Neural progenitor cell (in vitro differentiated cells): ENCODE measurements at regions not wholly inside any gene's neighbourhood (a gene's known extent, or its start where the extent isn't known, plus 50 kb on each side); places are given as distances from the start of the nearest gene placed in this dataset.

Experiments used
- DNase-seq: peaks from one replicate; pipeline ENCODE4 v3.0.0-alpha.2; 2016; ENCODE audit warnings: low spot score
- H2AFZ ChIP-seq: fragments of 200-600 bp; sonication (generic); replicated peaks from 2 replicates; pipeline ENCODE4 v1.6.1; 2016; ENCODE audit warnings: antibody characterized with exemption
- H3F3A ChIP-seq: fragments of 200-600 bp; sonication (generic); 2 replicates; pipeline ENCODE4 v1.6.1; 2016; ENCODE audit warnings: antibody characterized with exemption, low read depth
- H3K27ac ChIP-seq: fragments of 200-600 bp; sonication (generic); 2 replicates; pipeline ENCODE4 v1.5.1; 2016; ENCODE audit warnings: mild to moderate bottlenecking
- H3K27me3 ChIP-seq: fragments of 200-600 bp; sonication (generic); 2 replicates; pipeline ENCODE4 v1.6.1; 2016; ENCODE audit warnings: mild to moderate bottlenecking, moderate library complexity
- H3K36me3 ChIP-seq: fragments of 200-600 bp; sonication (generic); 2 replicates; pipeline ENCODE4 v1.5.1; 2016
- H3K4me1 ChIP-seq: fragments of 200-600 bp; sonication (generic); 2 replicates; pipeline ENCODE4 v1.6.1; 2016; ENCODE audit warnings: mixed run types
- H3K4me2 ChIP-seq: fragments of 200-600 bp; sonication (generic); 2 replicates; pipeline ENCODE4 v1.6.1; 2016
- H3K4me3 ChIP-seq: fragments of 200-600 bp; sonication (generic); 2 replicates; pipeline ENCODE4 v1.5.1; 2016
- H3K79me2 ChIP-seq: fragments of 200-600 bp; sonication (generic); 2 replicates; pipeline ENCODE4 v1.6.1; 2016; ENCODE audit warnings: low read depth
- H3K9ac ChIP-seq: fragments of 200-600 bp; sonication (generic); 2 replicates; pipeline ENCODE4 v1.6.1; 2016
- H3K9me3 ChIP-seq: fragments of 200-600 bp; sonication (generic); 2 replicates; pipeline ENCODE4 v1.5.1; 2016; ENCODE audit warnings: low read depth
- H4K20me1 ChIP-seq: fragments of 200-600 bp; sonication (generic); 2 replicates; pipeline ENCODE4 v1.6.1; 2016; ENCODE audit warnings: low read depth
- H3K27ac Mint-ChIP-seq: 3 replicates; pipeline ENCODE4 v1.8.0; 2021; ENCODE audit warnings: mixed read lengths
- H3K27me3 Mint-ChIP-seq: 2 replicates; pipeline ENCODE4 v1.8.0; 2022; ENCODE audit warnings: low read depth, mild to moderate bottlenecking, inconsistent platforms, moderate library complexity, mixed read lengths; ENCODE audit not compliant: insufficient read depth
- H3K36me3 Mint-ChIP-seq: 3 replicates; pipeline ENCODE4 v1.8.0; 2021; ENCODE audit warnings: mixed read lengths
- H3K4me1 Mint-ChIP-seq: 3 replicates; pipeline ENCODE4 v1.8.0; 2021; ENCODE audit warnings: mixed read lengths
- H3K4me3 Mint-ChIP-seq: 3 replicates; pipeline ENCODE4 v1.8.0; 2021; ENCODE audit warnings: mild to moderate bottlenecking, moderate library complexity, mixed read lengths
- H3K9me3 Mint-ChIP-seq: 3 replicates; pipeline ENCODE4 v1.8.0; 2020; ENCODE audit warnings: mixed read lengths
- EZH2 ChIP-seq: fragments of 200-600 bp; sonication (generic); IDR thresholded peaks from 2 replicates; pipeline ENCODE4 v1.6.1; 2017; ENCODE audit warnings: antibody characterized with exemption, mild to moderate bottlenecking, moderate library complexity
- EZH2phosphoT487 ChIP-seq: fragments of 200-600 bp; sonication (generic); IDR thresholded peaks from 2 replicates; pipeline ENCODE4 v1.6.1; 2017; ENCODE audit warnings: antibody characterized with exemption
- TF ChIP-seq, protein P1 (sequence below): fragments of 200-600 bp; sonication (generic); IDR thresholded peaks from 2 replicates; pipeline ENCODE4 v1.5.1; 2017; ENCODE audit warnings: antibody characterized with exemption, mild to moderate bottlenecking

- no peaks in the 10 kb centered on the region for H3K9me3 ChIP-seq
- H3K27ac ChIP-seq: no peak overlapping the region
- H3K9ac ChIP-seq: no peak overlapping the region
- Mint-ChIP-seq H3K36me3 (no peaks in the 10 kb centered on the region), H3K9me3 (peaks cover 5% of the 10 kb centered on the region), H3K27me3 (peaks cover 6% of the 10 kb centered on the region), H3K27ac (no peak overlapping the region), H3K4me1 (no peaks in the 10 kb centered on the region), H3K4me3 (no peak overlapping the region)
- DNase-seq: no peak
- H3K79me2 ChIP-seq: no peaks in the 10 kb centered on the region
- peaks cover 5% of the 10 kb centered on the region for H3K4me1 ChIP-seq
- H3K36me3 ChIP-seq: no peaks in the 10 kb centered on the region
- H3K4me3 ChIP-seq: no peak overlapping the region
- no peak overlapping the region for H2AFZ ChIP-seq
- TF ChIP-seq EZH2: no peak
- TF ChIP-seq EZH2phosphoT487: no peak
- TF ChIP-seq, protein P1, sequence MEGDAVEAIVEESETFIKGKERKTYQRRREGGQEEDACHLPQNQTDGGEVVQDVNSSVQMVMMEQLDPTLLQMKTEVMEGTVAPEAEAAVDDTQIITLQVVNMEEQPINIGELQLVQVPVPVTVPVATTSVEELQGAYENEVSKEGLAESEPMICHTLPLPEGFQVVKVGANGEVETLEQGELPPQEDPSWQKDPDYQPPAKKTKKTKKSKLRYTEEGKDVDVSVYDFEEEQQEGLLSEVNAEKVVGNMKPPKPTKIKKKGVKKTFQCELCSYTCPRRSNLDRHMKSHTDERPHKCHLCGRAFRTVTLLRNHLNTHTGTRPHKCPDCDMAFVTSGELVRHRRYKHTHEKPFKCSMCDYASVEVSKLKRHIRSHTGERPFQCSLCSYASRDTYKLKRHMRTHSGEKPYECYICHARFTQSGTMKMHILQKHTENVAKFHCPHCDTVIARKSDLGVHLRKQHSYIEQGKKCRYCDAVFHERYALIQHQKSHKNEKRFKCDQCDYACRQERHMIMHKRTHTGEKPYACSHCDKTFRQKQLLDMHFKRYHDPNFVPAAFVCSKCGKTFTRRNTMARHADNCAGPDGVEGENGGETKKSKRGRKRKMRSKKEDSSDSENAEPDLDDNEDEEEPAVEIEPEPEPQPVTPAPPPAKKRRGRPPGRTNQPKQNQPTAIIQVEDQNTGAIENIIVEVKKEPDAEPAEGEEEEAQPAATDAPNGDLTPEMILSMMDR: no peak
- H3K4me2 ChIP-seq: no peak overlapping the region
- no peaks in the 10 kb centered on the region for H3K27me3 ChIP-seq
- H4K20me1 ChIP-seq: no peaks in the 10 kb centered on the region
- H3F3A ChIP-seq: no peaks in the 10 kb centered on the region
These were observed 254.0 kb upstream of the RBMS1 start for GRCh38 chr2:160747501-160748170.

GRCh38 chr2:160751021-160751420, 257.4 kb upstream of the RBMS1 start:
- TF ChIP-seq, protein P1: no peak
- no peak for TF ChIP-seq EZH2phosphoT487
- no peak for TF ChIP-seq EZH2
- Mint-ChIP-seq H3K4me1 (no peaks in the 10 kb centered on the region), H3K27ac (no peak overlapping the region), H3K27me3 (peaks cover 6% of the 10 kb centered on the region), H3K9me3 (peaks cover 19% of the 10 kb centered on the region), H3K36me3 (no peaks in the 10 kb centered on the region), H3K4me3 (no peak overlapping the region)
- Histone ChIP-seq H3K4me2 (no peak overlapping the region), H3K27me3 (no peaks in the 10 kb centered on the region), H2AFZ (no peak overlapping the region), H3K9me3 (no peaks in the 10 kb centered on the region), H3K79me2 (no peaks in the 10 kb centered on the region), H3K27ac (no peak overlapping the region), H4K20me1 (no peaks in the 10 kb centered on the region), H3K4me3 (no peak overlapping the region), H3K4me1 (peaks cover 5% of the 10 kb centered on the region), H3K9ac (no peak overlapping the region), H3F3A (no peaks in the 10 kb centered on the region), H3K36me3 (no peaks in the 10 kb centered on the region)
- no peak for DNase-seq

GRCh38 chr2:160752475-160753330, 259.1 kb upstream of the RBMS1 start:
- Mint-ChIP-seq H3K27me3 (peaks cover 3% of the 10 kb centered on the region), H3K4me3 (no peak overlapping the region), H3K4me1 (no peaks in the 10 kb centered on the region), H3K36me3 (no peaks in the 10 kb centered on the region), H3K9me3 (peaks cover 19% of the 10 kb centered on the region), H3K27ac (no peak overlapping the region)
- Histone ChIP-seq H3K36me3 (no peaks in the 10 kb centered on the region), H3K9ac (no peak overlapping the region), H3K9me3 (no peaks in the 10 kb centered on the region), H4K20me1 (no peaks in the 10 kb centered on the region), H3K4me2 (no peak overlapping the region), H3K27ac (no peak overlapping the region), H3K79me2 (no peaks in the 10 kb centered on the region), H3K4me1 (peaks cover 5% of the 10 kb centered on the region), H3F3A (no peaks in the 10 kb centered on the region), H3K27me3 (no peaks in the 10 kb centered on the region), H3K4me3 (no peak overlapping the region), H2AFZ (no peak overlapping the region)
- DNase-seq: no peak
- TF ChIP-seq, protein P1: no peak
- TF ChIP-seq EZH2 (no peak), EZH2phosphoT487 (no peak)
